GM23248 (cell line): ENCODE measurements at regions not wholly inside any gene's neighbourhood (a gene's known extent, or its start where the extent isn't known, plus 50 kb on each side); places are given as distances from the start of the nearest gene placed in this dataset.

Source experiments
- EZH2 ChIP-seq: fragments of 200-600 bp; sonication (generic); IDR thresholded peaks from 2 replicates; pipeline ENCODE4 v1.6.1; 2018; ENCODE audit warnings: antibody characterized with exemption, mild to moderate bottlenecking; ENCODE audit not compliant: insufficient read depth, poor library complexity, severe bottlenecking
- EZH2phosphoT487 ChIP-seq: fragments of 200-600 bp; sonication (generic); IDR thresholded peaks from 2 replicates; pipeline ENCODE4 v1.6.1; 2018; ENCODE audit warnings: antibody characterized with exemption, moderate library complexity, mild to moderate bottlenecking, low read depth; ENCODE audit not compliant: insufficient read depth

DNA sequence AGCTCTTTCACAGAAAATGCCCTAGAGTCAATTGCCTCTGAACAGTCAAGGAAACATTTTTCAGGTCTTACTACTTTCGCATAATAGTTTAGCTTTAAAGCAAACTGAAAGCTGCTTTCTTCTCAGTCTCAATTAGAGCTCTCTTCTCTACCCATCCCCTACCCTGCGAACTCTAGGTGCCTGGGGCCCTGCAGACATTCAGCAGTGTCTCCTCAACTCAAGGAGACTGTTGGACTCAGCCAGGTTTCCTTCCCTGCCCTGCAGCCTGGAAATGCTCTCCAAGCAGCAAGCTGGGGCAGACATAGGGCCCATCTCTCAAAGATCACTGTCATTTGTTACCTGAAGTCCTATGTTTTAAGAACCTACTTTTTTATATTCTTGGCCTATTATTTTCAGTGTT, 312.5 kb upstream of the PRICKLE1 start:
- no peak for TF ChIP-seq EZH2
- TF ChIP-seq EZH2phosphoT487 = no peak
